ENCODE measurements at regions not wholly inside any gene's neighbourhood (a gene's known extent, or its start where the extent isn't known, plus 50 kb on each side); places are given as distances from the start of the nearest gene placed in this dataset.

- TF ChIP-seq, protein P1, sequence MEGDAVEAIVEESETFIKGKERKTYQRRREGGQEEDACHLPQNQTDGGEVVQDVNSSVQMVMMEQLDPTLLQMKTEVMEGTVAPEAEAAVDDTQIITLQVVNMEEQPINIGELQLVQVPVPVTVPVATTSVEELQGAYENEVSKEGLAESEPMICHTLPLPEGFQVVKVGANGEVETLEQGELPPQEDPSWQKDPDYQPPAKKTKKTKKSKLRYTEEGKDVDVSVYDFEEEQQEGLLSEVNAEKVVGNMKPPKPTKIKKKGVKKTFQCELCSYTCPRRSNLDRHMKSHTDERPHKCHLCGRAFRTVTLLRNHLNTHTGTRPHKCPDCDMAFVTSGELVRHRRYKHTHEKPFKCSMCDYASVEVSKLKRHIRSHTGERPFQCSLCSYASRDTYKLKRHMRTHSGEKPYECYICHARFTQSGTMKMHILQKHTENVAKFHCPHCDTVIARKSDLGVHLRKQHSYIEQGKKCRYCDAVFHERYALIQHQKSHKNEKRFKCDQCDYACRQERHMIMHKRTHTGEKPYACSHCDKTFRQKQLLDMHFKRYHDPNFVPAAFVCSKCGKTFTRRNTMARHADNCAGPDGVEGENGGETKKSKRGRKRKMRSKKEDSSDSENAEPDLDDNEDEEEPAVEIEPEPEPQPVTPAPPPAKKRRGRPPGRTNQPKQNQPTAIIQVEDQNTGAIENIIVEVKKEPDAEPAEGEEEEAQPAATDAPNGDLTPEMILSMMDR (IDR thresholded peaks at IDR 0.05): no peak
- no peak for TF ChIP-seq POLR2A (IDR thresholded peaks at IDR 0.05)
Observed at GRCh38 chr15:55088207-55088606, 108.5 kb downstream of the RSL24D1 start.

Measured in lower leg skin (tissue), 3 donors.